ENCODE measurements at regions not wholly inside any gene's neighbourhood (a gene's known extent, or its start where the extent isn't known, plus 50 kb on each side); places are given as distances from the start of the nearest gene placed in this dataset.

DNA sequence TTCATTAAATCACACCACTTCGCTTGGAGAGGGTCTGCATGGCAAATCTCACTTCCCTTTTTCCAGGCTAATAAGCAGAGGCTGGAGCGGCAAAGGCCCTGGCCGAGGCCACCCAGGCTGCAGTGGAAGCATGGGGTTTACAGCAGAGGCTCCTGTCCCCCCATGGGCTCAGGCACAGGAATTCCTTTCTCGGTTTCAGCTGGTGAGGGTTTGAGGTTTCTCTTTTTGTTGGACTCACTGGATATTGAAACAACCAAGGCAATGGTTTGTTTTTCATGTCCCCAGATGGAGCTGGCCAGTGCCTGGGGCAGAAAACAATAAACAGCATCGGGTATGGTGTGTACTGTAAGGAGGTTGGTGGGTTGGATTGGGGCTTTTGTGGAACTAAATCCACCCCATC is 175.6 kb upstream of the RASGRP1 start:
- Histone ChIP-seq H3K36me3 (no peaks in the 10 kb centered on the region), H3K4me3 (no peak overlapping the region), H3K4me1 (no peaks in the 10 kb centered on the region), H3K27ac (no peak overlapping the region), H3K9me3 (no peaks in the 10 kb centered on the region), H3K27me3 (no peaks in the 10 kb centered on the region)
- no peak for DNase-seq
- no peak for TF ChIP-seq POLR2A (IDR thresholded peaks at IDR 0.05)
- TF ChIP-seq, protein P1, sequence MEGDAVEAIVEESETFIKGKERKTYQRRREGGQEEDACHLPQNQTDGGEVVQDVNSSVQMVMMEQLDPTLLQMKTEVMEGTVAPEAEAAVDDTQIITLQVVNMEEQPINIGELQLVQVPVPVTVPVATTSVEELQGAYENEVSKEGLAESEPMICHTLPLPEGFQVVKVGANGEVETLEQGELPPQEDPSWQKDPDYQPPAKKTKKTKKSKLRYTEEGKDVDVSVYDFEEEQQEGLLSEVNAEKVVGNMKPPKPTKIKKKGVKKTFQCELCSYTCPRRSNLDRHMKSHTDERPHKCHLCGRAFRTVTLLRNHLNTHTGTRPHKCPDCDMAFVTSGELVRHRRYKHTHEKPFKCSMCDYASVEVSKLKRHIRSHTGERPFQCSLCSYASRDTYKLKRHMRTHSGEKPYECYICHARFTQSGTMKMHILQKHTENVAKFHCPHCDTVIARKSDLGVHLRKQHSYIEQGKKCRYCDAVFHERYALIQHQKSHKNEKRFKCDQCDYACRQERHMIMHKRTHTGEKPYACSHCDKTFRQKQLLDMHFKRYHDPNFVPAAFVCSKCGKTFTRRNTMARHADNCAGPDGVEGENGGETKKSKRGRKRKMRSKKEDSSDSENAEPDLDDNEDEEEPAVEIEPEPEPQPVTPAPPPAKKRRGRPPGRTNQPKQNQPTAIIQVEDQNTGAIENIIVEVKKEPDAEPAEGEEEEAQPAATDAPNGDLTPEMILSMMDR (IDR thresholded peaks at IDR 0.05), result no peak

DNA sequence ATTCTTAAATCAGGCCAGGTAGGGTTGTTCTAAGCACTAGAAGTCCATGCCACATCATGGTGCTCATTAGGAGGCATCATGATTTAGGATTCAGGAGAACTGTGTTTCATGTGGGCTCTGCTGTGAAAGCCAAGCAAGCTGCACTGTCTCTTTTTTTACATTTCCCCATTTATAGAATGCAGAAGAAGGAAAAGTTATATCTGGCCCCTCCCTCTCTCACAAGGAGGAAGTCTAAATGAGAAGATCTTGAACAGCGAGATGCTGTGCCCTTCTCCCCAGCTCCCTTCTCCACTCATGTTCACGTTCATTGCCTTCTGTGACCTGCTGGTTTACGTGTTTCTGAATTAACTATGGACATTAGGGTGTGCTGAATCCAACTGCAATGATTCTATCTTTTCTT is 178.5 kb upstream of the RASGRP1 start:
- Histone ChIP-seq H3K9me3 (no peaks in the 10 kb centered on the region), H3K4me1 (no peaks in the 10 kb centered on the region), H3K36me3 (no peaks in the 10 kb centered on the region), H3K4me3 (no peak overlapping the region), H3K27ac (no peak overlapping the region), H3K27me3 (no peaks in the 10 kb centered on the region)
- TF ChIP-seq POLR2A (IDR thresholded peaks at IDR 0.05), result no peak
- TF ChIP-seq, protein P1 (IDR thresholded peaks at IDR 0.05), result no peak
- DNase-seq, result no peak

DNA sequence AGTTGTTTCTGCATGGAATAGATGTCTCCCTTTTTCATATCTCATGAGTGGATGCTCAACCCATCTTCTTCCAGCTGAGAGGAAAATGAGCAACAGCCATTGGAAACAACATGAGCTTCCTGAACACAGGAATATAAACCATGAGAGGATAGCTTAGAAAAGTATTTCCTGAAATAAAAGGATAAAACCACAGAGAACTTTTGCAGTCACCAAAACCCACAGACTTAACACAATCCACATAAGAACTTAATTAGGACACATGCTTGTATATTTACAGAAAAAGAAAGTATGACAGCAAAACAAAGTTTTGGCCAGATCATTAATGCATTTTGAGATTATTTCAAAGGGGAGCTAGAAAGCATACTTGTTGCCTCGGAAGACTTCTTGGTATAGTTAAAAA is 180.5 kb upstream of the RASGRP1 start:
- Histone ChIP-seq H3K9me3 (no peaks in the 10 kb centered on the region), H3K4me1 (no peaks in the 10 kb centered on the region), H3K27ac (no peak overlapping the region), H3K36me3 (no peaks in the 10 kb centered on the region), H3K4me3 (no peak overlapping the region), H3K27me3 (no peaks in the 10 kb centered on the region)
- DNase-seq, result no peak
- no peak for TF ChIP-seq POLR2A (IDR thresholded peaks at IDR 0.05)
- TF ChIP-seq, protein P1 (IDR thresholded peaks at IDR 0.05), result no peak

DNA sequence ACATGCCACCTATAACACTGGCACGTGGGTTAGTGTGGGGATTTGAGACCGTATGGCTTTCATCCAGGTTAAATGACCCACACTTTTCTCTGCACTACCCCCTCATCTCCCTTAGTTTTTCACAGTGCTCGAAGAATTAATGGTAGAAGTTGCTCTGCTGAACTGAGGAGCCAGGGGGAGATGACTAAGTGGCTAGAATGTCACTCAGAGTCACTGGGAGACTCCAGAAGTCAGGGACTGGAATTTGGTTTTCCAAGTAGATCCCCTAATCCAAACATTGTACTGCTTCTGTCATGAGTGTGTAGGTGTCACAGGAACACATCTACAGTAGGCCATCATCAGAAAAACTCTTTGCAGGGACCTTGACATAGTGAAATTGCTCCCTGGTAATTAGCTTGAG is 181.0 kb upstream of the RASGRP1 start:
- DNase-seq, result no peak
- Histone ChIP-seq H3K9me3 (no peaks in the 10 kb centered on the region), H3K36me3 (no peaks in the 10 kb centered on the region), H3K4me1 (no peaks in the 10 kb centered on the region), H3K27me3 (no peaks in the 10 kb centered on the region), H3K27ac (no peak overlapping the region), H3K4me3 (no peak overlapping the region)
- TF ChIP-seq, protein P1 (IDR thresholded peaks at IDR 0.05), result no peak
- TF ChIP-seq POLR2A (IDR thresholded peaks at IDR 0.05), result no peak

DNA sequence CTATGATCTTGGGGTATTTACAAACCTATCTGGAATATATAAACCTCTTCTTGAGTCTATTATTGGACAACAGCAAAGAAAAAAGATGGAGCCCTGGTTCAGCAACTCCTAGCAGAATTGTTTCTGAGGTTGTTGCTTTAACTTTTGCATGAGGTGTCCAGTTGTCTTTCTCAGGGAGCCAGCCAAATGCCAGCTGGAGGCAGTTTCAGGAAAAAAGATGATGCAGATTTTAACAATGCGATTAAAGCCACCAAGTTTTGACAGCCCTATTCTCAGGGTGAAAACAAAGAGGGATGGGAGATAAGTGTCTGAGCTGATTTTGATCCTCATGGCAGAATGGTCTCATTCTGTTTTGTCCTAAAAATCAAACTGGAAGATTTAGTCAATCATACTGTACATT is 181.6 kb upstream of the RASGRP1 start:
- Histone ChIP-seq H3K27ac (no peak overlapping the region), H3K27me3 (no peaks in the 10 kb centered on the region), H3K4me3 (no peak overlapping the region), H3K4me1 (no peaks in the 10 kb centered on the region), H3K9me3 (no peaks in the 10 kb centered on the region), H3K36me3 (no peaks in the 10 kb centered on the region)
- no peak for DNase-seq
- TF ChIP-seq, protein P1 (IDR thresholded peaks at IDR 0.05), result no peak
- TF ChIP-seq POLR2A (IDR thresholded peaks at IDR 0.05), result no peak

DNA sequence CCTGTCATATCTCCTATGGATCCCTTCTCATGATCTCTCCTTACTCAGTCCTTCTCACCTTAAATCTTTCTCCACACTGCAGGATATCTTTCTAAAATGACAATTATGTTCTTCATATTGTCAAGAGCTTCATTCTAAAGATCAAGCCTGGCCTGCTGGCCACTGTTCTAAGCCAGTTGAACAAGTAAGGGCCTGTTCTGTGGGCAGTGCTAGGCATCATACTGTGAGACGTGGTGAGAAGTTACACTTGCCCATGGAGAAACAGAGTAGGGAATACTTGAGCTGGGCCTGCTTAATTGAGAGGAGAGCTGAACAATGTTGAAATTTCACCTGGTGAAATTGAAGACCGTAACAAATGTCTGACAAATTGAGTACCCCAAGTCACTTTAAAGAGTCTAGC is 184.1 kb upstream of the RASGRP1 start:
- H3K4me3 ChIP-seq, result no peak overlapping the region
- no peak for DNase-seq
- no peaks in the 10 kb centered on the region for H3K4me1 ChIP-seq
- H3K27me3 ChIP-seq, result no peaks in the 10 kb centered on the region
- H3K36me3 ChIP-seq, result no peaks in the 10 kb centered on the region
- H3K27ac ChIP-seq, result no peak overlapping the region
- no peaks in the 10 kb centered on the region for H3K9me3 ChIP-seq
- TF ChIP-seq POLR2A (IDR thresholded peaks at IDR 0.05), result no peak
